Psoas muscle (tissue), 7 donors: ENCODE measurements at regions not wholly inside any gene's neighbourhood (a gene's known extent, or its start where the extent isn't known, plus 50 kb on each side); places are given as distances from the start of the nearest gene placed in this dataset.

Source experiments
- ATAC-seq, 4 donors: fragments of 200-7000 bp; cut with Tn5 transposase; one replicate each; pipeline ENCODE4 v1.9.1; 2020; ENCODE audit warnings: moderate library complexity in 3 of 4, mild to moderate bottlenecking in 2 of 4
- DNase-seq, 2 donors: peaks; one replicate each; pipeline ENCODE4 v3.0.0-alpha.2; 2020
- H3K27ac ChIP-seq: fragments of 200-600 bp; one replicate; pipeline ENCODE4 v1.8.0; 2022
- H3K27me3 ChIP-seq, 3 donors: fragments of 200-600 bp in 1 of 3; one replicate each; pipeline versions ENCODE4 v1.6.1 to v1.8.0; 2013 to 2022; ENCODE audit warnings: low read length in 2 of 3, mild to moderate bottlenecking in 2 of 3, moderate library complexity in 1 of 3; ENCODE audit not compliant: insufficient read depth in 3 of 3
- H3K36me3 ChIP-seq, 2 donors: fragments of 200-600 bp in 1 of 2; one replicate each; pipeline versions ENCODE4 v1.6.1 to v1.8.0; 2013 to 2022; ENCODE audit warnings: low read depth in 1 of 2, mild to moderate bottlenecking in 1 of 2, moderate library complexity in 1 of 2; ENCODE audit not compliant: insufficient read depth in 1 of 2
- H3K4me1 ChIP-seq: fragments of 200-600 bp; one replicate; pipeline ENCODE4 v1.8.0; 2022
- H3K4me3 ChIP-seq: fragments of 200-600 bp; one replicate; pipeline ENCODE4 v1.8.0; 2022; ENCODE audit warnings: mild to moderate bottlenecking
- H3K9me3 ChIP-seq: fragments of 200-600 bp; one replicate; pipeline ENCODE4 v1.8.0; 2022
- CTCF ChIP-seq: fragments of 200-600 bp; IDR thresholded peaks from one replicate; pipeline ENCODE4 v1.8.0; 2022; ENCODE audit warnings: antibody characterized with exemption
- WGBS, 3 donors: extraction: QIAGEN DNeasy Blood & Tissue Kit; methylation state at CpG; one replicate each; pipeline versions ENCODE4 v1.1.6 to v1.1.7; 2013; 5-methylcytosine and 5-hydroxymethylcytosine counted together
- intact Hi-C, 2 donors: fragments of 100-400 bp; cut with DNase I; formaldehyde crosslinking; loops; one replicate each; pipeline versions ENCODE4 v1.11.0 to v1.14.2; 2022
- donor health status: healthy with polysubstance abuse.
- donor health status: DM: no; HTN: no; CAD: no; lungs with moderate emphysema.
- donor health status: Bipolar disorder and iron deficiency.
- donor health status: healthy.
- donor health status: DM: yes; HTN: yes; CAD: no.
- donor health status: DM: no; HTN: no; CAD: no.
- donor health status: DM: yes; HTN: yes; CAD: no.

GRCh38 chrX:39936886-39937770 is 160.6 kb downstream of the BCOR start:
- intact Hi-C loops: no loop called here
- Histone ChIP-seq H3K27ac (no peak overlapping the region), H3K9me3 (no peaks in the 10 kb centered on the region), H3K4me1 (no peaks in the 10 kb centered on the region), H3K36me3 (no peaks in the 10 kb centered on the region), H3K27me3 (no peaks in the 10 kb centered on the region), H3K4me3 (no peak overlapping the region)
- DNase-seq (no peak), ATAC-seq (no peak)
- 69 to 87% (median 80%) methylated on average over 11 to 18 of the region's 18 CpGs for WGBS, 3 donors
- no peak for TF ChIP-seq CTCF

- intact Hi-C loops: no loop called here
- Histone ChIP-seq H3K27ac (no peak overlapping the region), H3K9me3 (peaks cover 3% of the 10 kb centered on the region), H3K27me3 (no peaks in the 10 kb centered on the region), H3K4me1 (no peaks in the 10 kb centered on the region), H3K36me3 (no peaks in the 10 kb centered on the region), H3K4me3 (no peak overlapping the region)
- WGBS, 3 donors: 87 to 98% (median 91%) methylated on average over 6 of the region's 6 CpGs
- TF ChIP-seq CTCF: no peak
- DNase-seq (no peak), ATAC-seq (no peak)
Observed at GRCh38 chrX:39938466-39938865, 159.3 kb downstream of the BCOR start.

GRCh38 chrX:39939678-39940077 is 158.1 kb downstream of the BCOR start:
- TF ChIP-seq CTCF: no peak
- intact Hi-C loops: no loop called here
- peaks cover 3% of the 10 kb centered on the region for H3K9me3 ChIP-seq
- no peaks in the 10 kb centered on the region for H3K36me3 ChIP-seq
- 82 to 88% (median 88%) methylated on average over 3 of the region's 3 CpGs for WGBS, 3 donors
- H3K27me3 ChIP-seq: no peaks in the 10 kb centered on the region
- no peak overlapping the region for H3K27ac ChIP-seq
- H3K4me1 ChIP-seq: no peaks in the 10 kb centered on the region
- no peak overlapping the region for H3K4me3 ChIP-seq
- no peak for DNase-seq
- ATAC-seq: no peak

GRCh38 chrX:39941332-39941920 is 156.3 kb downstream of the BCOR start:
- H3K4me1 ChIP-seq: no peaks in the 10 kb centered on the region
- H3K27me3 ChIP-seq: no peaks in the 10 kb centered on the region
- DNase-seq (no peak), ATAC-seq (no peak)
- peaks cover 3% of the 10 kb centered on the region for H3K9me3 ChIP-seq
- intact Hi-C loops: no loop called here
- no peak for TF ChIP-seq CTCF
- H3K27ac ChIP-seq: no peak overlapping the region
- H3K36me3 ChIP-seq: no peaks in the 10 kb centered on the region
- no peak overlapping the region for H3K4me3 ChIP-seq
- 80 to 94% (median 93%) methylated on average over 6 of the region's 6 CpGs for WGBS, 3 donors
